KMS-11 (cell line): ENCODE measurements at regions not wholly inside any gene's neighbourhood (a gene's known extent, or its start where the extent isn't known, plus 50 kb on each side); places are given as distances from the start of the nearest gene placed in this dataset.

ENCODE experiments used
- H2AFZ ChIP-seq: fragments of 200-600 bp; sonication (generic); 2 replicates; pipeline ENCODE4 v1.6.1; 2016; ENCODE audit warnings: antibody characterized with exemption, mixed run types, low read depth
- H3K27ac ChIP-seq: fragments of 200-600 bp; sonication (generic); 2 replicates; pipeline ENCODE4 v1.6.1; 2016; ENCODE audit warnings: mild to moderate bottlenecking, mixed run types
- H3K27me3 ChIP-seq: fragments of 200-600 bp; sonication (generic); 2 replicates; pipeline ENCODE4 v1.6.1; 2017; ENCODE audit warnings: mild to moderate bottlenecking, low read depth, mixed run types, moderate library complexity; ENCODE audit not compliant: insufficient read depth
- H3K36me3 ChIP-seq: fragments of 200-600 bp; sonication (generic); 2 replicates; pipeline ENCODE4 v1.6.1; 2017; ENCODE audit warnings: mild to moderate bottlenecking, mixed run types; ENCODE audit not compliant: insufficient read depth
- H3K4me1 ChIP-seq: fragments of 200-600 bp; sonication (generic); 2 replicates; pipeline ENCODE4 v1.6.1; 2016; ENCODE audit warnings: mild to moderate bottlenecking, low read depth, mixed run types; ENCODE audit not compliant: poor library complexity, severe bottlenecking
- H3K4me2 ChIP-seq: fragments of 200-600 bp; sonication (generic); 2 replicates; pipeline ENCODE4 v1.7.0; 2016; ENCODE audit warnings: mild to moderate bottlenecking, mixed run types
- H3K4me3 ChIP-seq: fragments of 200-600 bp; sonication (generic); IDR thresholded peaks from 2 replicates; pipeline ENCODE4 v1.6.1; 2017; ENCODE audit warnings: low read depth, low read length, mixed read lengths; ENCODE audit not compliant: insufficient read depth
- H3K79me2 ChIP-seq: fragments of 200-600 bp; sonication (generic); 2 replicates; pipeline ENCODE4 v1.6.1; 2016; ENCODE audit warnings: low read depth, mixed run types; ENCODE audit not compliant: insufficient read depth
- H3K9ac ChIP-seq: fragments of 200-600 bp; sonication (generic); 2 replicates; pipeline ENCODE4 v1.6.1; 2016; ENCODE audit warnings: mild to moderate bottlenecking, mixed run types
- H4K20me1 ChIP-seq: fragments of 200-600 bp; sonication (generic); 2 replicates; pipeline ENCODE4 v1.6.1; 2016; ENCODE audit warnings: mild to moderate bottlenecking, mixed run types; ENCODE audit not compliant: insufficient read depth
- CTCF ChIP-seq: fragments of 200-600 bp; sonication (generic); conservative IDR thresholded peaks from 2 replicates; pipeline ENCODE4 v1.6.1; 2017; ENCODE audit warnings: low read depth, mild to moderate bottlenecking, antibody characterized with exemption, low read length, moderate library complexity, mixed read lengths

- Histone ChIP-seq H4K20me1 (no peaks in the 10 kb centered on the region), H2AFZ (no peak overlapping the region), H3K4me3 (no peak overlapping the region), H3K4me2 (no peak overlapping the region), H3K9ac (no peak overlapping the region), H3K4me1 (no peaks in the 10 kb centered on the region), H3K27me3 (no peaks in the 10 kb centered on the region), H3K36me3 (no peaks in the 10 kb centered on the region), H3K27ac (no peak overlapping the region), H3K79me2 (no peaks in the 10 kb centered on the region)
- no peak for TF ChIP-seq CTCF
Measured at GRCh38 chr12:126668538-126668937, 1598.4 kb upstream of the TMEM132C start.

GRCh38 chr12:126668961-126669360, 1598.0 kb upstream of the TMEM132C start:
- no peaks in the 10 kb centered on the region for H3K4me1 ChIP-seq
- no peaks in the 10 kb centered on the region for H3K36me3 ChIP-seq
- no peak overlapping the region for H3K4me2 ChIP-seq
- no peak overlapping the region for H3K27ac ChIP-seq
- H3K4me3 ChIP-seq, result no peak overlapping the region
- no peaks in the 10 kb centered on the region for H3K27me3 ChIP-seq
- no peaks in the 10 kb centered on the region for H4K20me1 ChIP-seq
- no peaks in the 10 kb centered on the region for H3K79me2 ChIP-seq
- TF ChIP-seq CTCF, result no peak
- H2AFZ ChIP-seq, result no peak overlapping the region
- H3K9ac ChIP-seq, result no peak overlapping the region

- Histone ChIP-seq H3K27ac (no peak overlapping the region), H3K36me3 (no peaks in the 10 kb centered on the region), H3K4me2 (no peak overlapping the region), H3K4me1 (no peaks in the 10 kb centered on the region), H3K9ac (no peak overlapping the region), H3K79me2 (no peaks in the 10 kb centered on the region), H3K4me3 (no peak overlapping the region), H2AFZ (no peak overlapping the region), H3K27me3 (no peaks in the 10 kb centered on the region), H4K20me1 (no peaks in the 10 kb centered on the region)
- no peak for TF ChIP-seq CTCF
Measured at GRCh38 chr12:126676434-126676833, 1590.5 kb upstream of the TMEM132C start.

- no peak for TF ChIP-seq CTCF
- Histone ChIP-seq H3K27me3 (no peaks in the 10 kb centered on the region), H3K79me2 (no peaks in the 10 kb centered on the region), H4K20me1 (no peaks in the 10 kb centered on the region), H3K36me3 (no peaks in the 10 kb centered on the region), H3K4me3 (no peak overlapping the region), H3K4me2 (no peak overlapping the region), H3K4me1 (no peaks in the 10 kb centered on the region), H3K9ac (no peak overlapping the region), H2AFZ (no peak overlapping the region), H3K27ac (no peak overlapping the region)
Measured at GRCh38 chr12:126681676-126682075, 1585.3 kb upstream of the TMEM132C start.

- no peak overlapping the region for H3K4me2 ChIP-seq
- no peak overlapping the region for H3K27ac ChIP-seq
- H2AFZ ChIP-seq, result no peak overlapping the region
- H4K20me1 ChIP-seq, result no peaks in the 10 kb centered on the region
- H3K4me3 ChIP-seq, result no peak overlapping the region
- no peak overlapping the region for H3K9ac ChIP-seq
- H3K27me3 ChIP-seq, result no peaks in the 10 kb centered on the region
- no peaks in the 10 kb centered on the region for H3K4me1 ChIP-seq
- no peak for TF ChIP-seq CTCF
- no peaks in the 10 kb centered on the region for H3K36me3 ChIP-seq
- H3K79me2 ChIP-seq, result no peaks in the 10 kb centered on the region
Measured at GRCh38 chr12:126684703-126685102, 1582.3 kb upstream of the TMEM132C start.
